ENCODE measurements at regions not wholly inside any gene's neighbourhood (a gene's known extent, or its start where the extent isn't known, plus 50 kb on each side); places are given as distances from the start of the nearest gene placed in this dataset.

- Histone ChIP-seq H3K9me3 (no peaks in the 10 kb centered on the region), H3K27ac (no peak overlapping the region), H3K4me3 (no peak overlapping the region), H3K36me3 (no peaks in the 10 kb centered on the region), H3K4me1 (replicated peaks) (no peaks in the 10 kb centered on the region), H3K27me3 (replicated peaks; ENCODE audit: insufficient read depth) (no peaks in the 10 kb centered on the region)
- no peak for DNase-seq (ENCODE audit: low spot score)
- WGBS = 77% methylated on average over 10 of the region's 10 CpGs
- TF ChIP-seq CTCF (IDR thresholded peaks at IDR 0.05) = no peak
- no peak for TF ChIP-seq POLR2AphosphoS5 (IDR thresholded peaks at IDR 0.05)
- TF ChIP-seq POLR2A (IDR thresholded peaks at IDR 0.05) = no peak
- intact Hi-C loops (cut with DNase I) = no loop called here
Measured at GRCh38 chr2:239673641-239674040, 272.8 kb upstream of the HDAC4 start.

- intact Hi-C loops (cut with DNase I) = no loop called here
- Histone ChIP-seq H3K27ac (no peak overlapping the region), H3K36me3 (no peaks in the 10 kb centered on the region), H3K9me3 (no peaks in the 10 kb centered on the region), H3K4me1 (replicated peaks) (no peaks in the 10 kb centered on the region), H3K27me3 (replicated peaks; ENCODE audit: insufficient read depth) (no peaks in the 10 kb centered on the region), H3K4me3 (no peak overlapping the region)
- no peak for TF ChIP-seq POLR2AphosphoS5 (IDR thresholded peaks at IDR 0.05)
- no peak for TF ChIP-seq POLR2A (IDR thresholded peaks at IDR 0.05)
- no peak for TF ChIP-seq CTCF (IDR thresholded peaks at IDR 0.05)
- WGBS = 92% methylated on average over 18 of the region's 18 CpGs
- DNase-seq (ENCODE audit: low spot score) = no peak
Measured at GRCh38 chr2:239671916-239672849, 271.4 kb upstream of the HDAC4 start.

GRCh38 chr2:239671471-239671870 is 270.7 kb upstream of the HDAC4 start:
- Histone ChIP-seq H3K9me3 (no peaks in the 10 kb centered on the region), H3K4me3 (no peak overlapping the region), H3K27ac (no peak overlapping the region), H3K27me3 (replicated peaks; ENCODE audit: insufficient read depth) (peaks cover 3% of the 10 kb centered on the region), H3K4me1 (replicated peaks) (no peaks in the 10 kb centered on the region), H3K36me3 (no peaks in the 10 kb centered on the region)
- intact Hi-C loops (cut with DNase I) = no loop called here
- no peak for DNase-seq (ENCODE audit: low spot score)
- no peak for TF ChIP-seq POLR2A (IDR thresholded peaks at IDR 0.05)
- no peak for TF ChIP-seq POLR2AphosphoS5 (IDR thresholded peaks at IDR 0.05)
- TF ChIP-seq CTCF (IDR thresholded peaks at IDR 0.05) = no peak
- 84% methylated on average over 10 of the region's 10 CpGs for WGBS

GRCh38 chr2:239670463-239671120 is 269.8 kb upstream of the HDAC4 start:
- H3K4me1 ChIP-seq (replicated peaks) = no peaks in the 10 kb centered on the region
- intact Hi-C loops (cut with DNase I) = no loop called here
- WGBS = 94% methylated on average over 7 of the region's 7 CpGs
- no peak for DNase-seq (ENCODE audit: low spot score)
- no peak overlapping the region for H3K27ac ChIP-seq
- H3K9me3 ChIP-seq = no peaks in the 10 kb centered on the region
- no peak overlapping the region for H3K4me3 ChIP-seq
- H3K27me3 ChIP-seq (replicated peaks; ENCODE audit: insufficient read depth) = peaks cover 3% of the 10 kb centered on the region
- TF ChIP-seq CTCF (IDR thresholded peaks at IDR 0.05) (no peak), POLR2A (IDR thresholded peaks at IDR 0.05) (no peak), POLR2AphosphoS5 (IDR thresholded peaks at IDR 0.05) (no peak)
- no peaks in the 10 kb centered on the region for H3K36me3 ChIP-seq
